Myocyte (in vitro differentiated cells): ENCODE measurements at regions not wholly inside any gene's neighbourhood (a gene's known extent, or its start where the extent isn't known, plus 50 kb on each side); places are given as distances from the start of the nearest gene placed in this dataset.

Source experiments
- DNase-seq: peaks from one replicate; pipeline ENCODE4 v3.0.0-alpha.2; 2012; ENCODE audit warnings: low read depth

- no peak for DNase-seq
These were observed 369.8 kb upstream of the PDE4D start for GRCh38 chr5:60263346-60263745.

GRCh38 chr5:60262576-60263295 is 369.2 kb upstream of the PDE4D start:
- no peak for DNase-seq

GRCh38 chr5:60261732-60262131 is 368.2 kb upstream of the PDE4D start:
- no peak for DNase-seq

GRCh38 chr5:60260658-60261057 is 367.1 kb upstream of the PDE4D start:
- no peak for DNase-seq

GRCh38 chr5:60259730-60260129 is 366.2 kb upstream of the PDE4D start:
- DNase-seq = no peak

GRCh38 chr5:60257596-60258271 is 364.2 kb upstream of the PDE4D start:
- no peak for DNase-seq

GRCh38 chr5:60256546-60256945 is 363.0 kb upstream of the PDE4D start:
- no peak for DNase-seq

GRCh38 chr5:60248901-60249300 is 355.4 kb upstream of the PDE4D start:
- no peak for DNase-seq

- DNase-seq = no peak
These were observed 350.2 kb upstream of the PDE4D start for GRCh38 chr5:60243713-60244112.

GRCh38 chr5:60232036-60232795 is 338.7 kb upstream of the PDE4D start:
- DNase-seq = no peak

GRCh38 chr5:60230456-60230855 is 336.9 kb upstream of the PDE4D start:
- no peak for DNase-seq

- DNase-seq = no peak
These were observed 336.2 kb upstream of the PDE4D start for GRCh38 chr5:60229691-60230185.

GRCh38 chr5:60228676-60229075 is 335.1 kb upstream of the PDE4D start:
- no peak for DNase-seq

GRCh38 chr5:60226128-60226527 is 332.6 kb upstream of the PDE4D start:
- no peak for DNase-seq

- DNase-seq = peak; percentile 14
These were observed 329.8 kb upstream of the PDE4D start for GRCh38 chr5:60223342-60223741.

- no peak for DNase-seq
These were observed 326.4 kb upstream of the PDE4D start for GRCh38 chr5:60219921-60220320.

GRCh38 chr5:60210810-60211209 is 317.3 kb upstream of the PDE4D start:
- no peak for DNase-seq

- DNase-seq = no peak
These were observed 315.8 kb upstream of the PDE4D start for GRCh38 chr5:60209146-60209840.

GRCh38 chr5:60208716-60209115 is 315.2 kb upstream of the PDE4D start:
- DNase-seq = no peak

- DNase-seq = no peak
These were observed 313.5 kb upstream of the PDE4D start for GRCh38 chr5:60207040-60207439.

GRCh38 chr5:60206234-60206633 is 312.7 kb upstream of the PDE4D start:
- no peak for DNase-seq

GRCh38 chr5:60205071-60205470 is 311.5 kb upstream of the PDE4D start:
- no peak for DNase-seq
